SK-N-SH (cell line): ENCODE measurements at regions not wholly inside any gene's neighbourhood (a gene's known extent, or its start where the extent isn't known, plus 50 kb on each side); places are given as distances from the start of the nearest gene placed in this dataset.

Source experiments
- CTCF ChIP-seq: fragments of 200-600 bp; sonication (generic); IDR thresholded peaks from 2 replicates; pipeline ENCODE4 v1.6.1; 2017; ENCODE audit warnings: antibody characterized with exemption, mild to moderate bottlenecking, moderate library complexity
- EP300 ChIP-seq, 2 experiments: IDR thresholded peaks; 2 replicates each; pipeline versions ENCODE4 v1.4.0 to v1.6.1; 2012; ENCODE audit warnings: borderline replicate concordance in 1 of 2, low read depth in 1 of 2, low read length in 1 of 2
- EZH2phosphoT487 ChIP-seq: fragments of 200-600 bp; sonication (generic); IDR thresholded peaks from 2 replicates; pipeline ENCODE4 v1.6.1; 2017; ENCODE audit warnings: low read depth, mixed run types, mild to moderate bottlenecking, antibody characterized with exemption, moderate library complexity, borderline replicate concordance
- FOSL2 ChIP-seq: IDR thresholded peaks from 2 replicates; pipeline ENCODE4 v1.4.0; 2012; ENCODE audit warnings: low read depth, mild to moderate bottlenecking, moderate library complexity, borderline replicate concordance
- RXRA ChIP-seq: IDR thresholded peaks from 2 replicates; pipeline ENCODE4 v1.4.0; 2012; ENCODE audit warnings: low read depth, mild to moderate bottlenecking, borderline replicate concordance
- SIN3A ChIP-seq: IDR thresholded peaks from 2 replicates; pipeline ENCODE4 v1.6.1; 2012; ENCODE audit warnings: low read depth, mild to moderate bottlenecking, low read length, moderate library complexity, borderline replicate concordance
- TEAD4 ChIP-seq: IDR thresholded peaks from 2 replicates; pipeline ENCODE4 v1.4.0; 2012; ENCODE audit warnings: mild to moderate bottlenecking, borderline replicate concordance; ENCODE audit not compliant: insufficient read depth
- YY1 ChIP-seq: IDR thresholded peaks from 2 replicates; pipeline ENCODE4 v1.4.0; 2012; ENCODE audit warnings: low read depth, mild to moderate bottlenecking

- TF ChIP-seq TEAD4 (no peak), SIN3A (no peak), CTCF (no peak), YY1 (no peak), RXRA (no peak), EZH2phosphoT487 (no peak), FOSL2 (no peak), EP300 (IDR thresholded peaks at IDR 0.05; ENCODE audit: borderline replicate concordance in 1 of 2, low read depth in 1 of 2, low read length in 1 of 2) (no peak)
These were observed 513.0 kb upstream of the AKR1E2 start for GRCh38 chr10:4313051-4313450.
